Fibroblast of lung (primary cell): ENCODE measurements at regions not wholly inside any gene's neighbourhood (a gene's known extent, or its start where the extent isn't known, plus 50 kb on each side); places are given as distances from the start of the nearest gene placed in this dataset.

Experiments
- DNase-seq, 2 donors: peaks; one replicate each; pipeline versions ENCODE4 v3.0.0 to v3.0.0-alpha.2; 2010; ENCODE audit warnings: low read depth in 2 of 2
- H2AFZ ChIP-seq: 2 replicates; pipeline ENCODE4 v1.5.1; 2012; ENCODE audit warnings: low read length, control low read depth, inconsistent platforms
- H3K27ac ChIP-seq: 2 replicates; pipeline ENCODE4 v1.5.1; 2011; ENCODE audit warnings: low read length, control low read depth; ENCODE audit not compliant: insufficient read depth
- H3K27me3 ChIP-seq: 2 replicates; pipeline ENCODE4 v1.5.1; 2011; ENCODE audit warnings: mild to moderate bottlenecking, low read length; ENCODE audit not compliant: control insufficient read depth, insufficient read depth
- H3K36me3 ChIP-seq: 2 replicates; pipeline ENCODE4 v1.5.1; 2011; ENCODE audit warnings: low read length; ENCODE audit not compliant: control insufficient read depth, insufficient read depth
- H3K4me1 ChIP-seq: 2 replicates; pipeline ENCODE4 v1.5.1; 2011; ENCODE audit warnings: low read length; ENCODE audit not compliant: control insufficient read depth, insufficient read depth; ENCODE audit errors: extremely low read depth
- H3K4me2 ChIP-seq: 2 replicates; pipeline ENCODE4 v1.5.1; 2011; ENCODE audit warnings: low read length, control low read depth; ENCODE audit not compliant: insufficient read depth; ENCODE audit errors: extremely low read depth
- H3K4me3 ChIP-seq, 4 experiments: fragments of 200-600 bp in 1 of 4; sonication (generic) in 1 of 4; replicated peaks in 1 of 4; 2 replicates each; pipeline ENCODE4 v1.5.1; 2011 to 2016; ENCODE audit warnings: low read length in 4 of 4, low read depth in 3 of 4, mild to moderate bottlenecking in 3 of 4, control low read depth in 2 of 4, inconsistent platforms in 1 of 4, mixed read lengths in 1 of 4; ENCODE audit not compliant: insufficient read depth in 1 of 4; ENCODE audit errors: control extremely low read depth in 1 of 4
- H3K79me2 ChIP-seq: 2 replicates; pipeline ENCODE4 v1.5.1; 2012; ENCODE audit warnings: mild to moderate bottlenecking, low read length, inconsistent platforms; ENCODE audit not compliant: control insufficient read depth, insufficient read depth
- H3K9ac ChIP-seq: 2 replicates; pipeline ENCODE4 v1.5.1; 2011; ENCODE audit warnings: mild to moderate bottlenecking, low read length, control low read depth; ENCODE audit not compliant: insufficient read depth
- H3K9me3 ChIP-seq: 2 replicates; pipeline ENCODE4 v1.5.1; 2012; ENCODE audit warnings: low read depth, low read length; ENCODE audit not compliant: control insufficient read depth, insufficient read depth
- H4K20me1 ChIP-seq: 2 replicates; pipeline ENCODE4 v1.5.1; 2011; ENCODE audit warnings: low read length; ENCODE audit not compliant: control insufficient read depth, insufficient read depth; ENCODE audit errors: extremely low read depth
- CTCF ChIP-seq, 2 donors: IDR thresholded peaks in 1 of 2; conservative IDR thresholded peaks in 1 of 2; 1 replicate in 1 of 2; 2 replicates in 1 of 2; pipeline ENCODE4 v1.5.1; 2011 to 2012; ENCODE audit warnings: low read length in 2 of 2, control low read depth in 1 of 2, inconsistent platforms in 1 of 2, low read depth in 1 of 2, mild to moderate bottlenecking in 1 of 2
- EZH2 ChIP-seq: IDR thresholded peaks from 2 replicates; pipeline ENCODE4 v1.5.1; 2012; ENCODE audit warnings: low read length, control low read depth, mild to moderate bottlenecking; ENCODE audit errors: missing control alignments

- Histone ChIP-seq H3K9ac (no peak overlapping the region), H3K27ac (no peak overlapping the region), H3K27me3 (no peaks in the 10 kb centered on the region), H3K9me3 (no peaks in the 10 kb centered on the region), H3K4me2 (no peak overlapping the region), H4K20me1 (no peaks in the 10 kb centered on the region), H3K36me3 (no peaks in the 10 kb centered on the region), H3K79me2 (no peaks in the 10 kb centered on the region), H3K4me3 (no peak overlapping the region), H2AFZ (no peak overlapping the region), H3K4me1 (no peaks in the 10 kb centered on the region)
- no peak for DNase-seq
- no peak for TF ChIP-seq CTCF (conservative IDR thresholded peaks at IDR 0.05 in 1 of 2, IDR thresholded peaks at IDR 0.05 in 1 of 2; ENCODE audit: low read depth in 1 of 2, low read length in 2 of 2)
- TF ChIP-seq EZH2: no peak
Observed at GRCh38 chr10:131815266-131816156, 85.3 kb upstream of the PPP2R2D start.

- no peaks in the 10 kb centered on the region for H3K4me1 ChIP-seq
- no peak overlapping the region for H3K27ac ChIP-seq
- no peaks in the 10 kb centered on the region for H4K20me1 ChIP-seq
- no peaks in the 10 kb centered on the region for H3K79me2 ChIP-seq
- H3K4me3 ChIP-seq: no peak overlapping the region
- H2AFZ ChIP-seq: no peak overlapping the region
- no peaks in the 10 kb centered on the region for H3K36me3 ChIP-seq
- TF ChIP-seq CTCF (conservative IDR thresholded peaks at IDR 0.05 in 1 of 2, IDR thresholded peaks at IDR 0.05 in 1 of 2; ENCODE audit: low read depth in 1 of 2, low read length in 2 of 2): no peak
- TF ChIP-seq EZH2: no peak
- no peak overlapping the region for H3K4me2 ChIP-seq
- H3K9me3 ChIP-seq: no peaks in the 10 kb centered on the region
- H3K27me3 ChIP-seq: no peaks in the 10 kb centered on the region
- H3K9ac ChIP-seq: no peak overlapping the region
- DNase-seq: no peak
Observed at GRCh38 chr10:131816157-131816775, 84.5 kb upstream of the PPP2R2D start.

- H3K4me3 ChIP-seq: no peak overlapping the region
- H3K9ac ChIP-seq: no peak overlapping the region
- no peak for DNase-seq
- no peaks in the 10 kb centered on the region for H3K79me2 ChIP-seq
- H3K36me3 ChIP-seq: no peaks in the 10 kb centered on the region
- no peaks in the 10 kb centered on the region for H3K27me3 ChIP-seq
- no peaks in the 10 kb centered on the region for H4K20me1 ChIP-seq
- H3K4me2 ChIP-seq: no peak overlapping the region
- no peaks in the 10 kb centered on the region for H3K4me1 ChIP-seq
- H3K9me3 ChIP-seq: no peaks in the 10 kb centered on the region
- no peak overlapping the region for H3K27ac ChIP-seq
- H2AFZ ChIP-seq: no peak overlapping the region
- TF ChIP-seq CTCF (conservative IDR thresholded peaks at IDR 0.05 in 1 of 2, IDR thresholded peaks at IDR 0.05 in 1 of 2; ENCODE audit: low read depth in 1 of 2, low read length in 2 of 2) (no peak), EZH2 (no peak)
Observed at GRCh38 chr10:131816941-131817700, 83.7 kb upstream of the PPP2R2D start.
